DOHH2 (cell line): ENCODE measurements at regions not wholly inside any gene's neighbourhood (a gene's known extent, or its start where the extent isn't known, plus 50 kb on each side); places are given as distances from the start of the nearest gene placed in this dataset.

Experiments
- H3F3A ChIP-seq: fragments of 200-600 bp; sonication (generic), shearing (Covaris generic); 2 replicates; pipeline ENCODE4 v1.6.0; 2016; ENCODE audit warnings: antibody characterized with exemption, mild to moderate bottlenecking; ENCODE audit not compliant: control insufficient read depth, insufficient read depth
- H3K27ac ChIP-seq: fragments of 200-600 bp; sonication (generic); 2 replicates; pipeline ENCODE4 v1.5.1; 2014; ENCODE audit warnings: low read depth, mild to moderate bottlenecking, low read length, moderate library complexity
- H3K27me3 ChIP-seq: fragments of 200-600 bp; sonication (generic); 2 replicates; pipeline ENCODE4 v1.6.1; 2014; ENCODE audit warnings: mild to moderate bottlenecking, low read length, mixed read lengths; ENCODE audit not compliant: control insufficient read depth
- H3K36me3 ChIP-seq: fragments of 200-600 bp; sonication (generic); 2 replicates; pipeline ENCODE4 v1.6.1; 2014; ENCODE audit warnings: mild to moderate bottlenecking, low read length, moderate library complexity, mixed read lengths; ENCODE audit not compliant: control insufficient read depth
- H3K4me1 ChIP-seq: fragments of 200-600 bp; sonication (generic); 2 replicates; pipeline ENCODE4 v1.6.1; 2014; ENCODE audit warnings: mild to moderate bottlenecking, low read length, mixed read lengths; ENCODE audit not compliant: control insufficient read depth
- H3K4me2 ChIP-seq: fragments of 200-600 bp; sonication (generic); 2 replicates; pipeline ENCODE4 v1.6.0; 2014; ENCODE audit warnings: mild to moderate bottlenecking, low read length, moderate library complexity
- H3K4me3 ChIP-seq: fragments of 200-600 bp; sonication (generic); 2 replicates; pipeline ENCODE4 v1.5.1; 2014; ENCODE audit warnings: mild to moderate bottlenecking, low read length, mixed read lengths
- H3K79me2 ChIP-seq: fragments of 200-600 bp; sonication (generic); 2 replicates; pipeline ENCODE4 v1.6.1; 2014; ENCODE audit warnings: mild to moderate bottlenecking, low read length, mixed read lengths; ENCODE audit not compliant: control insufficient read depth
- H3K9me2 ChIP-seq: fragments of 200-600 bp; sonication (generic); replicated peaks from 2 replicates; pipeline ENCODE4 v1.6.1; 2014; ENCODE audit warnings: mild to moderate bottlenecking, low read length, mixed read lengths; ENCODE audit not compliant: control insufficient read depth
- H3K9me3 ChIP-seq: fragments of 200-600 bp; sonication (generic); 2 replicates; pipeline ENCODE4 v1.6.1; 2014; ENCODE audit warnings: antibody characterized with exemption, low read length, mixed read lengths; ENCODE audit not compliant: control insufficient read depth, insufficient read depth
- H4K20me1 ChIP-seq: fragments of 200-600 bp; sonication (generic); 2 replicates; pipeline ENCODE4 v1.6.0; 2014; ENCODE audit warnings: low read depth, mild to moderate bottlenecking, antibody characterized with exemption, low read length, moderate library complexity; ENCODE audit not compliant: control insufficient read depth, insufficient read depth
- EZH2phosphoT487 ChIP-seq: fragments of 200-600 bp; sonication (generic); IDR thresholded peaks from 2 replicates; pipeline ENCODE4 v1.6.1; 2017; ENCODE audit warnings: borderline replicate concordance, mild to moderate bottlenecking, antibody characterized with exemption, low read length, moderate library complexity, mixed read lengths
- TF ChIP-seq, protein P1 (sequence below): fragments of 200-600 bp; sonication (generic); IDR thresholded peaks from one replicate; pipeline ENCODE4 v1.5.1; 2014; ENCODE audit warnings: antibody characterized with exemption, mild to moderate bottlenecking, low read depth, low read length; ENCODE audit not compliant: poor library complexity, severe bottlenecking

- no peak overlapping the region for H3K4me2 ChIP-seq
- H3K4me3 ChIP-seq: no peak overlapping the region
- no peaks in the 10 kb centered on the region for H3K36me3 ChIP-seq
Measured at GRCh38 chr2:120990451-120990871, 254.8 kb downstream of the GLI2 start.

GRCh38 chr2:120991441-120991840 is 255.8 kb downstream of the GLI2 start:
- Histone ChIP-seq H3K36me3 (no peaks in the 10 kb centered on the region), H3F3A (no peaks in the 10 kb centered on the region), H4K20me1 (no peaks in the 10 kb centered on the region), H3K4me3 (no peak overlapping the region), H3K27ac (no peak overlapping the region), H3K4me1 (no peaks in the 10 kb centered on the region), H3K4me2 (no peak overlapping the region), H3K27me3 (no peaks in the 10 kb centered on the region), H3K9me3 (no peaks in the 10 kb centered on the region), H3K79me2 (no peaks in the 10 kb centered on the region), H3K9me2 (no peaks in the 10 kb centered on the region)
- TF ChIP-seq EZH2phosphoT487: no peak
- TF ChIP-seq, protein P1, sequence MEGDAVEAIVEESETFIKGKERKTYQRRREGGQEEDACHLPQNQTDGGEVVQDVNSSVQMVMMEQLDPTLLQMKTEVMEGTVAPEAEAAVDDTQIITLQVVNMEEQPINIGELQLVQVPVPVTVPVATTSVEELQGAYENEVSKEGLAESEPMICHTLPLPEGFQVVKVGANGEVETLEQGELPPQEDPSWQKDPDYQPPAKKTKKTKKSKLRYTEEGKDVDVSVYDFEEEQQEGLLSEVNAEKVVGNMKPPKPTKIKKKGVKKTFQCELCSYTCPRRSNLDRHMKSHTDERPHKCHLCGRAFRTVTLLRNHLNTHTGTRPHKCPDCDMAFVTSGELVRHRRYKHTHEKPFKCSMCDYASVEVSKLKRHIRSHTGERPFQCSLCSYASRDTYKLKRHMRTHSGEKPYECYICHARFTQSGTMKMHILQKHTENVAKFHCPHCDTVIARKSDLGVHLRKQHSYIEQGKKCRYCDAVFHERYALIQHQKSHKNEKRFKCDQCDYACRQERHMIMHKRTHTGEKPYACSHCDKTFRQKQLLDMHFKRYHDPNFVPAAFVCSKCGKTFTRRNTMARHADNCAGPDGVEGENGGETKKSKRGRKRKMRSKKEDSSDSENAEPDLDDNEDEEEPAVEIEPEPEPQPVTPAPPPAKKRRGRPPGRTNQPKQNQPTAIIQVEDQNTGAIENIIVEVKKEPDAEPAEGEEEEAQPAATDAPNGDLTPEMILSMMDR: no peak

More at GRCh38 chr2:120990451-120990871, 254.8 kb downstream of the GLI2 start:
- no peaks in the 10 kb centered on the region for H3F3A ChIP-seq
- TF ChIP-seq, protein P1: no peak
- TF ChIP-seq EZH2phosphoT487: no peak
- no peaks in the 10 kb centered on the region for H3K27me3 ChIP-seq
- no peaks in the 10 kb centered on the region for H3K4me1 ChIP-seq
- no peaks in the 10 kb centered on the region for H3K9me2 ChIP-seq
- H3K27ac ChIP-seq: no peak overlapping the region
- H3K79me2 ChIP-seq: no peaks in the 10 kb centered on the region
- no peaks in the 10 kb centered on the region for H3K9me3 ChIP-seq
- no peaks in the 10 kb centered on the region for H4K20me1 ChIP-seq

DNA sequence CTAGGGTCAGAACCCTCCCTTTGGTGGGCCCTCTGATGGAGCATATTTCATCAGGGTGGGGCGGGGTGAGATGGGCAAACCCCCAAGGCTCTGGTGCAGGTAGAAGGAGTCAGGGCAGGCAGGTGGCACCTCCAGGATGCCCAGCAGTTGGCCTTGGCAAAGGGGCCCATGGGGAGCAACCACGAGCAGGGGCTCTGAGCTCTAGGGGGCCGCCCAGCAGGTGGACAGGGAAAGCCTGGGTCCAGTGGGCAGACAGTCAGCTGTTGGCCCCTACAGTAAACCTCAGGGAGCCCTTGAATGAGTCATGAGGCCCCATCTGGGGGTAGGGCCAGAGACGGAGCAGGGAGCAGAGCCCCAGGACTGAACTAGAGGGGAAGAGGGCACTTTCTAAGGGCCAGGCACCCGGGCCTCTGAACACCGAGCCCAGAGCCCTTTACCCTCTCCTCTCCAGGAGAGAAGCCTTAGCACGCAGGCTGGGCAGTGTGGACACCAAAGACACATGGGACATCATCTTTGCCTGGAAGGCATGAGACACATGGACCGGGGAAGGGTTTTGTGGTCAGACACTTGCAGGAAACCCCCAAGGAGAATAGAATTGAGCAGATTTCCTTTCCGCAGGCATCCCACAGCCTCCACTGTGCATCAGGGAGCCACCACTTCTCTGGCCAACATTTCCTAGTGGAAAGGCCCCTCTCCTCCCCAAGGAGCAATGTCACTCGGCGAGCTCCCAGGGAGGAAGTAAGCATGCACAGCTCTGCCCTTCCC is 257.3 kb downstream of the GLI2 start:
- H3K36me3 ChIP-seq: no peaks in the 10 kb centered on the region

More for the DNA sequence above, 257.3 kb downstream of the GLI2 start:
- Histone ChIP-seq H3K79me2 (no peaks in the 10 kb centered on the region), H3K4me1 (no peaks in the 10 kb centered on the region), H3K9me2 (no peaks in the 10 kb centered on the region), H3K4me2 (no peak overlapping the region), H3K4me3 (no peak overlapping the region), H3K9me3 (no peaks in the 10 kb centered on the region), H3K27me3 (no peaks in the 10 kb centered on the region), H4K20me1 (no peaks in the 10 kb centered on the region), H3F3A (no peaks in the 10 kb centered on the region), H3K27ac (no peak overlapping the region)
- TF ChIP-seq, protein P1: no peak
- TF ChIP-seq EZH2phosphoT487: no peak
